ES-I3 (cell line): ENCODE measurements at regions not wholly inside any gene's neighbourhood (a gene's known extent, or its start where the extent isn't known, plus 50 kb on each side); places are given as distances from the start of the nearest gene placed in this dataset.

Experiments used
- H3K36me3 ChIP-seq: 2 replicates; pipeline ENCODE4 v1.6.1; 2013; ENCODE audit warnings: mild to moderate bottlenecking, low read length, control low read depth, moderate library complexity; ENCODE audit not compliant: insufficient read depth
- H3K4me1 ChIP-seq: 2 replicates; pipeline ENCODE4 v1.6.1; 2013; ENCODE audit warnings: mild to moderate bottlenecking, control low read depth, low read length; ENCODE audit not compliant: insufficient read depth
- H3K9ac ChIP-seq: 2 replicates; pipeline ENCODE4 v1.6.1; 2013; ENCODE audit warnings: low read depth, mild to moderate bottlenecking, low read length, moderate library complexity
- H3K9me3 ChIP-seq: 2 replicates; pipeline ENCODE4 v1.6.1; 2013; ENCODE audit warnings: mild to moderate bottlenecking, low read length, moderate library complexity; ENCODE audit not compliant: control insufficient read depth, insufficient read depth

DNA sequence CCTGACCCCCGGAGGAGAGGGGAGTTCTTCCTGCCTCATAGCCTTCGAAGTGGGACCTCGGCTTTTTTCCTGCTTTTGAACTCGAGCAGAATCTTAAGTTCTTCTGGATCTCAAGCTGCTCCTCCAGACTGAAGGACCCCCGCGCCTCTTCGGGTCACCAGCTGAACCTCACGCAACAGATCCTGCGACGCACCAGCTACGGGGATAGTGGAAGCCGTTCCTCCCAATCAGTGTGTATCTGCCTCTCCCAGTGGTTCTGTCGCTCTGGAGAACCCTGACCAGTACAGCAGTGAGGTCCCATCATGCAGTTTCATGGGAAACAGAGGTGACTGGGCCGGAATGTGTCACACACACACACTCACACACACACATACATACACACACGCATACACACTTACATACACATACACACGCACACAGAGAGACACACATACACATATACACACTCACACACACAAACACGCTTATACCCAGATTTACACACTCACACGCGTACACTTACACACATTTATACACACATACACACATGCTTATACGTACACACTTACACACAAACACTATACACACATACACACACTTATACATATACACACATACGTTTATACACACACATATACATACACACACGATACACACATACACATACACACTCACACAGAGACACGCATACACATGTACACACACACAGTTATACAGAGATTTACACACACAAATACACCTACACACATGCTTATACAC is 170.0 kb downstream of the TTLL2 start:
- Histone ChIP-seq H3K4me1 (peaks cover 12% of the 10 kb centered on the region; the same call in 1 of the 2 replicates), H3K9me3 (0 out of 2 replicates have a peak, but pooled peaks cover 2% of the 10 kb centered on the region), H3K36me3 (no peaks in the 10 kb centered on the region)

DNA sequence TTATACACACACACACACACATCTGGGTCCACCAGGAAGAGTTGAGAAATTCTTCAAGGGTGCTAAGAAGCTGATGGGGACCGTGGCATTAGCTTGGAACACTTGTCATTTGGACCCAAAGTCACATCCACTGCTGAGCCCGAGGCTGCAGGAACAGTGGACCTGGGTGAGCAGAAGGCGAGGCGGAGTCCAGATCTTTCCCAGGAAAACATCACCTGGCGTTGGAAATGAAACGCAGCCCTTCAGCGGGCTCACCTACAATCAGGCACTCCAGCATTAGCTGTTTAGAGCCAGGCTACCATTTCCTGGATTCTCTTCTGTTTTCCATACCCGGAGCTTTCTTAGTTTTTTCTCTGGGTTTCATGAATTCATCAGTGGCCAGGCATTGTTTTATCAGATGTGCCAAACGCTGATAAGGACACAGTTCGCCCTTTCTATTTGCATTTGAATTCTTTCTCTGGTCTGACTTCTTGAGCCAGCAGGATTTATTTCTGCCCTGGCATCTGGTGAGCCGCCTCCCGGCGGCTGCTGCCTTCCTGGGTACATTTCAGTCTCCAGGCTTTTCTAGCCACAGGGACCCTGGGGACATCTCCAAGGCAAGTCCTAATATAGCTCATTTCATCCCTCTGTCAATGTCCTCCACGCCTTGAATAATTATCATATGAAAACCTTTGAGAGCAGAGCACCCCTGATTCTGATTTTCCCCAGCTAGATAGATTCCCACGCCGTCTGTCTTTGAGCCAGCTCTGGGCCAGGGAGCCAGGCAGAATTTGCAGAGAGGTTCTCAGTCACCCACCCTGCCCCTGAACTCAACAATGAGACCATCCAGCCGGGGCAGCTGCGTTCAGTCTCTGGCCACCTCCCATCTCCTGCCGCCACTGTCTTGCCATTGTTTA is 170.9 kb downstream of the TTLL2 start:
- H3K9me3 ChIP-seq = 0 out of 2 replicates have a peak, but pooled peaks cover 2% of the 10 kb centered on the region
- peaks cover 12% of the 10 kb centered on the region; the same call in 1 of the 2 replicates for H3K4me1 ChIP-seq
- H3K36me3 ChIP-seq = no peaks in the 10 kb centered on the region
- H3K9ac ChIP-seq = no peak overlapping the region

More for the DNA sequence above, 170.0 kb downstream of the TTLL2 start:
- H3K9ac ChIP-seq = no peak overlapping the region

DNA sequence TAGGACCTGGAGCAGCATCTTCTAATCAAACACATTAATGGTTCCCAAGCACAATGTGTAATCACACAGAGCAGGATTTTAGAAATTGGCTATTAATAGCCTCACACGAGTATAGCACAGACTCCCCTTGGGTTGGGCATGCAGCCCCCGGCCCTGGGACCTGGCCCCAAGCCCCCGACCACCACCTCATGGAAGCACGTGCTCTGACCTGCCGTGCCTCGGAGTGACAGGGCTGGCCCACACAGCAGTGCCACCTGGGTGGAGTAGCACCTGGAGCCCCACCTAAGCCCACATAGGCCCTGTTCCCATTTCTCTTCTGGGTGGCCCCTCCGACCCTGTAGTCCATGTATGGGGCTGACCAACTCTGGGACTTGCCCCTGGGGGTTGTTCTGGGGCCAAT is 171.8 kb downstream of the TTLL2 start:
- Histone ChIP-seq H3K36me3 (no peaks in the 10 kb centered on the region), H3K9ac (no peak overlapping the region), H3K4me1 (peaks cover 11% of the 10 kb centered on the region; the same call in 1 of the 2 replicates), H3K9me3 (0 out of 2 replicates have a peak, but pooled peaks cover 2% of the 10 kb centered on the region)

DNA sequence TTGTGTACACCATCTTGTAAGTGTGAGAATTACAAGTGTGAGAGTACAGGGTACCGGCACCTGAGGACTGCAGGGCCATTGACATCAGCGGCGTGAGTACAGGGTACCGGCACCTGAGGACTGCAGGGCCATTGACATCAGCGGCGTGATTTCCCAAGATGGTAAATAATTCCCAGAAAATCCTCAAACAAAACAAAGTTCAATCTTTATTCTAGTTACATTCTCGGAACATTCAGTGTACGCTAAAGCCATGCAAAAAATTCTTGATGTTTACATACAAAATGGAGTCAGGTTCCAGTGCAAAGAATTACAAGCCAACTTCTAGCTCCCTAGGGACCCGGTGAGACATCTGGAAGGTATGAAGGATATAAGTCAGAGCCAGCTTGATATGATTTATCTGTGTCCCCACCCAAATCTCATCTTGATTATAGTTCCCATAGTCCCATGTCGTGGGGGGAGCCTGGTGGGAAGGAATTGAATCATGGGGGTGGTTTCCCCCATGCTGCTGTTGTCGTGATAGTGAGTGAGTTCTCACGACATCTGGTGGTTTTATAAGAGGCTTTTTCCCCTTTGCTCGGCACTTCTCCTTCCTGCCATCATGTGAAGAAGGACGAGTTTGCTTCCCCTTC is 172.7 kb downstream of the TTLL2 start:
- no peak overlapping the region for H3K9ac ChIP-seq

DNA sequence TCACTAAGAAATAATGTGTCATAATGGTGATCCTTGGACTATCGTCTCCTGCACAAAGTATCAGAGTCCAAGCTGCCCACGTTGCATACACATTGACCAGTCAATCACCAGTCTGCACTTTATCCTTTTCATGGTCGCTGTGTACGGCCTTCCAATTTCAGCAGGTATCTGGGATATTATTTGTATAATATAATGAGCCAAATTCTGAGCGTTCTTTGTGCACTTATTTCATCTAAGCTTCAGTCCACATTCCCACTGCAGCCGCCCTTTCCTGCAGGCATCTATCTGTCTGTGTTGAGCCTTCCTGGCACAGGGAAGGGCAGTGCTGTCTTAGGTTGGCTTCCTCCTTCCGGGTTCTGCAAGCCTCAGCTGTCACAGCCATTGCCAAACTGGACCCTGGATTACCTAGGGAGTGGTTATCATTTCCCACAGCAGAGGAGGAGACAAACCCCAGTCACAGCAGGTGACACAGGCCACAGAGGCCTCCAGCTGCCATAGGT is 174.3 kb downstream of the TTLL2 start:
- Histone ChIP-seq H3K4me1 (0 out of 2 replicates have a peak, but pooled peaks cover 7% of the 10 kb centered on the region), H3K9me3 (0 out of 2 replicates have a peak, but pooled peaks cover 2% of the 10 kb centered on the region), H3K9ac (no peak overlapping the region), H3K36me3 (no peaks in the 10 kb centered on the region)

More for the DNA sequence above, 172.7 kb downstream of the TTLL2 start:
- Histone ChIP-seq H3K9me3 (0 out of 2 replicates have a peak, but pooled peaks cover 2% of the 10 kb centered on the region), H3K36me3 (no peaks in the 10 kb centered on the region), H3K4me1 (0 out of 2 replicates have a peak, but pooled peaks cover 7% of the 10 kb centered on the region)

DNA sequence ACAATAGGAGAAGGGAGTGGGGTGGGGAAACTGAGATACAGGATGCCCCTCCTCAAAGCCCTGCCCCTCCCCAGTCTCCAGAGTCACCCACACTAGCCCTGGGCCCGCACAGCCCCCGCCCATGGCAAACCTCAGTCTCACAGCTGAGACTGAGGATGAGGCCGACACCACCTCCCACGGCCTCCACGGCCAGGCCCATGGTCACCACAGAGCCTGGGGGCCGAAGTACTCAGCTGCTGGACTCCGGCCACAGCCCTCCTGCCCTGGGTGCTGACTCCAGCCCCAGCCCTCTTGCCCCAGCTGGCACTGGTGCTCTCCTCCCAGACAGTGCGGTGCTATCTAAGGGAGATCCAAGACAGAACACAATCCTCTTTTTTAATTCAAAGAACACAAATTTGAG is 176.1 kb downstream of the TTLL2 start:
- Histone ChIP-seq H3K9ac (no peak overlapping the region), H3K36me3 (no peaks in the 10 kb centered on the region), H3K4me1 (0 out of 2 replicates have a peak, but pooled peaks cover 6% of the 10 kb centered on the region), H3K9me3 (0 out of 2 replicates have a peak, but pooled peaks cover 2% of the 10 kb centered on the region)

DNA sequence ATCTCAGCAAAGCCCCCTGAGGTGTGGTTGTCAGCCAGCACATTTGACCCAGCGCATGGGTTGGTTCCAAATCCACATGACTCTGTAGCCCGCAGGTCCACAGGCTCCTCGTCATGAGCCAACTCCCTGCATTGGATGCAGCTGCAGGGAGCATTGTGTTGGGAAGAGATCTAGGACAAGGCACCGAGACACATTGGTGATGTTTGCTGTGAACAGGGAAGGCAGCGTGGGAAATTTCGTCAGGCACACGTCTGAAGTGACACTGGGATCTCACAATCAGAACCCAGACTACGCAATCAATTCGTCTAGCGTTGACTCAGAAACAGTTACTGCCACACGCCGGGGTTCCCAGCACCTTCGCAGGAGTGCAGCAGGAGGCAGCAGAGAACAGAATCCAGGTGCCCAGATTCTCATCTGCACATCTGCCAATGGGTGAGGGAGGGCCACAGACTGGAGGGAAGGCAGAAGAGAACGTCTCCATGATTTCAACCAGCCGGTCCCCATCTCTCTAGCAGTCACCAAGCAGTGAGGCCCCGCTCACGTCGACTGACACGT is 177.0 kb downstream of the TTLL2 start:
- no peaks in the 10 kb centered on the region for H3K36me3 ChIP-seq
- H3K4me1 ChIP-seq = no peaks in the 10 kb centered on the region
- 0 out of 2 replicates have a peak, but pooled peaks cover 2% of the 10 kb centered on the region for H3K9me3 ChIP-seq
- H3K9ac ChIP-seq = no peak overlapping the region

DNA sequence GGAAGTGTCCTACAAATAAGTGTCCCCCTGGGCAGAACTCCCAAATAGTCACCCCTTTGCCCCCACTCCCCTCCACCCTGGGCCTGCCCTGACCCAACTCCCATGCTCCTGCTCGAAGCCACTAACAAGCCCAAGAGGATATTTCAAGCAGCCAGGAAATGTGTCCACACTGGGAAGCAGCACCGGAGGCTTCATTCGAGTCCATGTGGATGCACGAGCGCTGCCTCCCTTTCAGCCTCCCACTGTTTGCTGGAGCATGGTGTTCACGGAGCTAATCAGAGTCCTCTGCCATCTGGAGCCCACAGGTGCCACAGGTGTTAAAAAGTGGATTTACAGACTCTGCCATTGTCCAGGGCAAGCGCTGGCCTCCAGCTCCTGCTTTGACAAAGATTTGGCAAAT is 177.6 kb downstream of the TTLL2 start:
- H3K9me3 ChIP-seq = 0 out of 2 replicates have a peak, but pooled peaks cover 2% of the 10 kb centered on the region
- no peak overlapping the region for H3K9ac ChIP-seq
- H3K36me3 ChIP-seq = no peaks in the 10 kb centered on the region
- H3K4me1 ChIP-seq = no peaks in the 10 kb centered on the region

DNA sequence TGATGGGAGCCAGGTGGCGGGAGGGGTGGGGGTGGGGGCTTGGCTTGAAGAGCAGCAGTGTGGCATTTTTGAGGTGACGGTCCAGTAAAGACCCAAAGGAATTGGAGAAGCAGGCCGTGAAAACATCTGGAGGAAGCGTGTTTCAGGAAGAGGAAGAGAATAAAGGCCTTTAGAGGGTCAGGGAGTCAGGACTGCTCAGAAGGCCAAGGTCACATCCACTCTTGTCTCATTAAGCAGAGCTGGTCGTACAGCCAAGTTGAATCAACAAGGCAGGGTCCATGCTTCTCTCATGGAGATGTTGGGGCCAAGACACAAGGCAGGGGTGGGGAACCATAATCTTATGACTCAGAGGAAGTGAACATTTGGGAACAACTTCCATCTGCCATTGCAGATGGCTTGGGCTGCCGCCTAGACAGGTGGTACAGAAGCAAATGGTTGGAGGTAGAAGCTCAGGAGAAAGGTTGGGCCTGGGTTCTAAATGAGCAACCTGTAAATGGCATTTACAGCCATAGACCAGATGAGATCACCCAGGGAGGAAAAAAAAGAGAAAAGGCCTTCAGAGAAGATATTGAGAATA is 179.6 kb downstream of the TTLL2 start:
- Histone ChIP-seq H3K4me1 (no peaks in the 10 kb centered on the region), H3K36me3 (no peaks in the 10 kb centered on the region), H3K9me3 (no peaks in the 10 kb centered on the region), H3K9ac (no peak overlapping the region)

DNA sequence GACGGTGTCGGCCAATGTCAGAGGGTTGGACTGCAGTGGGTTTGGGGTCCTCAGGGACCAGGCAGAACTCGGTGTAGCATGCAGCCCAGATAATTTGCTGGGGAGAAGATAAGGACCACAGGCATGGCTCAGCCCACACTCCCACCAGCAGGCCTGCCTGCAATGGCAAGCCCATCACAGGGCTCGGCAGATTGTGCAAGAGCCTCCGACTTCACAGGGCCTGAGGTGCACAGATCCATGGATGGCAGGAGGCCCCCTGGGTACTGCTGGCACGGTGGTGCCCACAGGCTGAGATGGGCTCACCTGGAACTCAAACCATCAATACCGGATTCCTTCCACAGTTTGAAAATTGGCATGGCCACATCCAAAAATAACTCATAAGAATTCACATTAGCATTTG is 180.3 kb downstream of the TTLL2 start:
- Histone ChIP-seq H3K36me3 (no peaks in the 10 kb centered on the region), H3K9me3 (no peaks in the 10 kb centered on the region), H3K9ac (no peak overlapping the region), H3K4me1 (no peaks in the 10 kb centered on the region)

DNA sequence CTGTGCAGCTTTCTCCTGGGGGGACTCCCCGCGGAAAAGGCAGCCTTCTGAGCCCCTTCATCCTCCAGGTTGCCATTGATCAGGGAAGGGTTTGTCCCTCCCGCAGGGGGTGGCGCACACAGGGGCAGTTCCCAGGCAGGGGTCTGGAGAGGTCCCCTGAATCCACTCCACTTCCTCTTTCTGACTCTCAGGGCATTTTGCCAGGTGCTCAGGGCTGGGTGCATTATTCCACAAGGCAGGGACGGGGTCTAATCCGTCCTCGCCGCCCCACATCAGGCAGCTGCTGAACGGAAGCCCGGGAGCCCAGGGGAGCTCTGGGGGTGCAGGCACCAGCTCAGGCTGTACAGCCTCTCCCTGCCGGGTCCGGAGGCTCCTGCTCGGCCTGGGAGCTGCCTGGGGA is 180.9 kb downstream of the TTLL2 start:
- no peaks in the 10 kb centered on the region for H3K4me1 ChIP-seq
- H3K9me3 ChIP-seq = no peaks in the 10 kb centered on the region
- no peaks in the 10 kb centered on the region for H3K36me3 ChIP-seq
- H3K9ac ChIP-seq = no peak overlapping the region

DNA sequence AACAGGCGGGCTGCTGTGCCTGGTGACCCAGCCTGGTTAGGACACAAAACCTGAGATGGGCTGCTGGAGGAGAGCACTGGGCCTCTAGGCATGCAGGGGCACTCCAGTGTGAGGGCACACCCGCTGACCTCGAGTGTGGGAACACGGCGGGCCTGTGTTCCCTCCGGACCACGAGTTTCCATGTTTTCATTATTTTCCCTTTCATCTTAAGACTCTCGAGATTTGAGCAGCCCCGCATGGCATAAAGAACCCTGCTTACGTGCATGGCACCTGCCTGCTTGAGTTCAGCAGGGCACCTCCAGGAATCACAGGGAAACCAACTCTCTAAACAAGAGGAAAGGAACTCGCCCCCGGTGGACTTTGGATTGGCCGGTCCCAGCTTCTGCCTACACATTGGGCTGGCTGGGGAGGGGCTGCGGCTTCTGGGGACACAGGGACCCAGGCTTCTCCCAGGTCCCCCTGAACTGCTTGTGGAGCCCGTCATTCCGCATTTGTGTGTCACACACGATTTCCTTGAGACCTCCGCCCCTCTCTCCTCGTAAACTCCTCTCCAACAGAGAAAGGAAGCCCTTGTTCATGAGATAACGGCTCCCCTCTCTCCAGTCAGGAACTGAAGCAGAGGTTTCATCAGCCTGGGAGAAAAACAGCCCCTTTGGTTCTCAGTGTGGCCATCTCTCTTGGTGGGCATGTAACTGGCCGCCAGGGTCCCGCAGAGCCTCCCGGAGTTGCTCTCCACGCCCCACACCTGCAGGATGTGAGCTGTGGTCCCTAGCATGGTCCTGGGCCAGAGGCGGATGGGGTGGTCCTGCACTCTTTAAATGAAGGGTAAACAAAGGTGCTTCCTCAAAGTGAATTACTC is 181.8 kb downstream of the TTLL2 start:
- no peaks in the 10 kb centered on the region for H3K4me1 ChIP-seq
- H3K9ac ChIP-seq = no peak overlapping the region
- H3K36me3 ChIP-seq = no peaks in the 10 kb centered on the region
- no peaks in the 10 kb centered on the region for H3K9me3 ChIP-seq
